ENCODE measurements at regions not wholly inside any gene's neighbourhood (a gene's known extent, or its start where the extent isn't known, plus 50 kb on each side); places are given as distances from the start of the nearest gene placed in this dataset.

GRCh38 chr7:47089461-47089860 is 492.4 kb downstream of the TNS3 start:
- TF ChIP-seq ZNF396 (CRISPR knock-in tag; IDR thresholded peaks at IDR 0.05; ENCODE audit: borderline replicate concordance) (no peak), FOXP1 (CRISPR knock-in tag; IDR thresholded peaks at IDR 0.05; ENCODE audit: borderline replicate concordance) (no peak), CTCF (IDR thresholded peaks at IDR 0.05) (no peak), ATF3 (CRISPR knock-in tag; conservative IDR thresholded peaks at IDR 0.05) (no peak), CREB1 (CRISPR knock-in tag; IDR thresholded peaks at IDR 0.05) (no peak)
